Liver (tissue), 3 donors: ENCODE measurements at regions not wholly inside any gene's neighbourhood (a gene's known extent, or its start where the extent isn't known, plus 50 kb on each side); places are given as distances from the start of the nearest gene placed in this dataset.

Experiments used
- FOXA1 ChIP-seq: IDR thresholded peaks from 2 replicates; pipeline ENCODE4 v1.6.1; 2016; ENCODE audit warnings: antibody characterized with exemption
- GABPA ChIP-seq, 2 donors: IDR thresholded peaks in 1 of 2; conservative IDR thresholded peaks in 1 of 2; 2 replicates each; pipeline ENCODE4 v1.6.1; 2016; ENCODE audit warnings: antibody characterized with exemption in 2 of 2, mild to moderate bottlenecking in 1 of 2, moderate library complexity in 1 of 2
- HNF4G ChIP-seq: IDR thresholded peaks from 2 replicates; pipeline ENCODE4 v1.6.1; 2016; ENCODE audit warnings: antibody characterized with exemption
- JUND ChIP-seq, 2 donors: IDR thresholded peaks; 2 replicates each; pipeline ENCODE4 v1.6.1; 2016; ENCODE audit warnings: antibody characterized with exemption in 2 of 2
- RAD21 ChIP-seq, 2 donors: IDR thresholded peaks; 2 replicates each; pipeline ENCODE4 v1.6.1; 2016; ENCODE audit warnings: antibody characterized with exemption in 2 of 2, mild to moderate bottlenecking in 2 of 2
- TAF1 ChIP-seq: conservative IDR thresholded peaks from 2 replicates; pipeline ENCODE4 v1.6.1; 2016; ENCODE audit warnings: antibody characterized with exemption, mild to moderate bottlenecking
- YY1 ChIP-seq: IDR thresholded peaks from 2 replicates; pipeline ENCODE4 v1.6.1; 2016; ENCODE audit warnings: antibody characterized with exemption, mild to moderate bottlenecking
- ZBTB33 ChIP-seq: IDR thresholded peaks from 2 replicates; pipeline ENCODE4 v1.6.1; 2016; ENCODE audit warnings: antibody characterized with exemption
- TF ChIP-seq, protein P1 (sequence below): fragments of 150-350 bp; IDR thresholded peaks from 2 replicates; pipeline ENCODE4 v1.5.1; 2017; ENCODE audit warnings: improper control_type of control experiment, low read depth, low read length; ENCODE audit not compliant: missing input control
- TF ChIP-seq, protein P2 (sequence below): IDR thresholded peaks from 2 replicates; pipeline ENCODE4 v1.6.1; 2016; ENCODE audit warnings: antibody characterized with exemption, mild to moderate bottlenecking
- TF ChIP-seq, protein P3 (sequence below): IDR thresholded peaks from 2 replicates; pipeline ENCODE4 v1.6.1; 2016; ENCODE audit warnings: antibody characterized with exemption
- TF ChIP-seq, protein P4 (sequence below): IDR thresholded peaks from 2 replicates; pipeline ENCODE4 v1.6.1; 2016; ENCODE audit warnings: antibody characterized with exemption
- donor health status: healthy.
- donor health status: healthy.

GRCh38 chr6:137427656-137428290 is 66.4 kb downstream of the OLIG3 start:
- TF ChIP-seq, protein P1, sequence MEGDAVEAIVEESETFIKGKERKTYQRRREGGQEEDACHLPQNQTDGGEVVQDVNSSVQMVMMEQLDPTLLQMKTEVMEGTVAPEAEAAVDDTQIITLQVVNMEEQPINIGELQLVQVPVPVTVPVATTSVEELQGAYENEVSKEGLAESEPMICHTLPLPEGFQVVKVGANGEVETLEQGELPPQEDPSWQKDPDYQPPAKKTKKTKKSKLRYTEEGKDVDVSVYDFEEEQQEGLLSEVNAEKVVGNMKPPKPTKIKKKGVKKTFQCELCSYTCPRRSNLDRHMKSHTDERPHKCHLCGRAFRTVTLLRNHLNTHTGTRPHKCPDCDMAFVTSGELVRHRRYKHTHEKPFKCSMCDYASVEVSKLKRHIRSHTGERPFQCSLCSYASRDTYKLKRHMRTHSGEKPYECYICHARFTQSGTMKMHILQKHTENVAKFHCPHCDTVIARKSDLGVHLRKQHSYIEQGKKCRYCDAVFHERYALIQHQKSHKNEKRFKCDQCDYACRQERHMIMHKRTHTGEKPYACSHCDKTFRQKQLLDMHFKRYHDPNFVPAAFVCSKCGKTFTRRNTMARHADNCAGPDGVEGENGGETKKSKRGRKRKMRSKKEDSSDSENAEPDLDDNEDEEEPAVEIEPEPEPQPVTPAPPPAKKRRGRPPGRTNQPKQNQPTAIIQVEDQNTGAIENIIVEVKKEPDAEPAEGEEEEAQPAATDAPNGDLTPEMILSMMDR, result no peak
- TF ChIP-seq HNF4G (no peak), ZBTB33 (no peak), JUND (IDR thresholded peaks at IDR 0.05) (no peak), TAF1 (no peak), FOXA1 (no peak), RAD21 (IDR thresholded peaks at IDR 0.05) (no peak), YY1 (no peak), GABPA (IDR thresholded peaks at IDR 0.05 in 1 of 2, conservative IDR thresholded peaks at IDR 0.05 in 1 of 2) (no peak)
- TF ChIP-seq, protein P2, sequence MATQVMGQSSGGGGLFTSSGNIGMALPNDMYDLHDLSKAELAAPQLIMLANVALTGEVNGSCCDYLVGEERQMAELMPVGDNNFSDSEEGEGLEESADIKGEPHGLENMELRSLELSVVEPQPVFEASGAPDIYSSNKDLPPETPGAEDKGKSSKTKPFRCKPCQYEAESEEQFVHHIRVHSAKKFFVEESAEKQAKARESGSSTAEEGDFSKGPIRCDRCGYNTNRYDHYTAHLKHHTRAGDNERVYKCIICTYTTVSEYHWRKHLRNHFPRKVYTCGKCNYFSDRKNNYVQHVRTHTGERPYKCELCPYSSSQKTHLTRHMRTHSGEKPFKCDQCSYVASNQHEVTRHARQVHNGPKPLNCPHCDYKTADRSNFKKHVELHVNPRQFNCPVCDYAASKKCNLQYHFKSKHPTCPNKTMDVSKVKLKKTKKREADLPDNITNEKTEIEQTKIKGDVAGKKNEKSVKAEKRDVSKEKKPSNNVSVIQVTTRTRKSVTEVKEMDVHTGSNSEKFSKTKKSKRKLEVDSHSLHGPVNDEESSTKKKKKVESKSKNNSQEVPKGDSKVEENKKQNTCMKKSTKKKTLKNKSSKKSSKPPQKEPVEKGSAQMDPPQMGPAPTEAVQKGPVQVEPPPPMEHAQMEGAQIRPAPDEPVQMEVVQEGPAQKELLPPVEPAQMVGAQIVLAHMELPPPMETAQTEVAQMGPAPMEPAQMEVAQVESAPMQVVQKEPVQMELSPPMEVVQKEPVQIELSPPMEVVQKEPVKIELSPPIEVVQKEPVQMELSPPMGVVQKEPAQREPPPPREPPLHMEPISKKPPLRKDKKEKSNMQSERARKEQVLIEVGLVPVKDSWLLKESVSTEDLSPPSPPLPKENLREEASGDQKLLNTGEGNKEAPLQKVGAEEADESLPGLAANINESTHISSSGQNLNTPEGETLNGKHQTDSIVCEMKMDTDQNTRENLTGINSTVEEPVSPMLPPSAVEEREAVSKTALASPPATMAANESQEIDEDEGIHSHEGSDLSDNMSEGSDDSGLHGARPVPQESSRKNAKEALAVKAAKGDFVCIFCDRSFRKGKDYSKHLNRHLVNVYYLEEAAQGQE, result no peak
- TF ChIP-seq, protein P3, sequence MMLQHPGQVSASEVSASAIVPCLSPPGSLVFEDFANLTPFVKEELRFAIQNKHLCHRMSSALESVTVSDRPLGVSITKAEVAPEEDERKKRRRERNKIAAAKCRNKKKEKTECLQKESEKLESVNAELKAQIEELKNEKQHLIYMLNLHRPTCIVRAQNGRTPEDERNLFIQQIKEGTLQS, result no peak
- TF ChIP-seq, protein P4, sequence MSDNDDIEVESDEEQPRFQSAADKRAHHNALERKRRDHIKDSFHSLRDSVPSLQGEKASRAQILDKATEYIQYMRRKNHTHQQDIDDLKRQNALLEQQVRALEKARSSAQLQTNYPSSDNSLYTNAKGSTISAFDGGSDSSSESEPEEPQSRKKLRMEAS, result no peak
